CD14-positive monocyte (primary cell): ENCODE measurements at regions not wholly inside any gene's neighbourhood (a gene's known extent, or its start where the extent isn't known, plus 50 kb on each side); places are given as distances from the start of the nearest gene placed in this dataset.

Experiments
- DNase-seq, 3 donors: peaks; one replicate each; pipeline ENCODE4 v3.0.0-alpha.2; 2011 to 2022
- H2AFZ ChIP-seq: 2 replicates; pipeline ENCODE4 v1.6.0; 2012; ENCODE audit warnings: mild to moderate bottlenecking, low read depth, low read length, inconsistent platforms; ENCODE audit not compliant: insufficient read depth, poor library complexity, severe bottlenecking
- H3K27ac ChIP-seq, 2 donors: 1 replicate in 1 of 2; 2 replicates in 1 of 2; pipeline ENCODE4 v1.5.1; 2012 to 2013; ENCODE audit warnings: low read length in 2 of 2, control low read depth in 1 of 2, inconsistent platforms in 1 of 2, low read depth in 1 of 2, mild to moderate bottlenecking in 1 of 2
- H3K27me3 ChIP-seq, 2 donors: one replicate each; pipeline versions ENCODE4 v1.6.0 to v1.6.1; 2011 to 2013; ENCODE audit warnings: low read length in 2 of 2; ENCODE audit not compliant: control insufficient read depth in 2 of 2, insufficient read depth in 2 of 2
- H3K36me3 ChIP-seq, 2 donors: replicated peaks in 1 of 2; 1 replicate in 1 of 2; 2 replicates in 1 of 2; pipeline versions ENCODE4 v1.5.1 to v1.6.1; 2012 to 2013; ENCODE audit warnings: low read length in 2 of 2, control low read depth in 1 of 2, inconsistent platforms in 1 of 2, mild to moderate bottlenecking in 1 of 2; ENCODE audit not compliant: insufficient read depth in 2 of 2, control insufficient read depth in 1 of 2
- H3K4me1 ChIP-seq, 2 donors: 1 replicate in 1 of 2; 2 replicates in 1 of 2; pipeline versions ENCODE4 v1.5.1 to v1.6.1; 2012 to 2013; ENCODE audit warnings: low read length in 2 of 2, control low read depth in 1 of 2, inconsistent platforms in 1 of 2, mild to moderate bottlenecking in 1 of 2, moderate library complexity in 1 of 2; ENCODE audit not compliant: insufficient read depth in 2 of 2, control insufficient read depth in 1 of 2
- H3K4me2 ChIP-seq: replicated peaks from 2 replicates; pipeline ENCODE3; 2012; ENCODE audit warnings: low read length, moderate library complexity, mild to moderate bottlenecking; ENCODE audit not compliant: poor library complexity, severe bottlenecking; ENCODE audit errors: extremely low read depth
- H3K4me3 ChIP-seq, 3 experiments: fragments of 200-600 bp in 1 of 3; sonication (generic) in 1 of 3; replicated peaks in 1 of 3; 1 replicate in 2 of 3; 2 replicates in 1 of 3; pipeline ENCODE4 v1.5.1; 2011 to 2013; ENCODE audit warnings: low read length in 3 of 3, mild to moderate bottlenecking in 3 of 3, control low read depth in 2 of 3, low read depth in 2 of 3, inconsistent platforms in 1 of 3, moderate library complexity in 1 of 3
- H3K79me2 ChIP-seq: 2 replicates; pipeline ENCODE4 v1.6.0; 2012; ENCODE audit warnings: mild to moderate bottlenecking, control low read depth, inconsistent platforms, low read length, moderate library complexity; ENCODE audit not compliant: insufficient read depth
- H3K9ac ChIP-seq: 2 replicates; pipeline ENCODE4 v1.6.0; 2017; ENCODE audit warnings: low read length, mild to moderate bottlenecking; ENCODE audit not compliant: insufficient read depth, poor library complexity, severe bottlenecking
- H3K9me3 ChIP-seq, 2 donors: replicated peaks in 1 of 2; 1 replicate in 1 of 2; 2 replicates in 1 of 2; pipeline versions ENCODE4 v1.5.1 to v1.6.1; 2012 to 2013; ENCODE audit warnings: low read length in 2 of 2, control low read depth in 1 of 2; ENCODE audit not compliant: control insufficient read depth in 1 of 2, insufficient read depth in 1 of 2
- H4K20me1 ChIP-seq: 2 replicates; pipeline ENCODE4 v1.6.0; 2012; ENCODE audit warnings: mild to moderate bottlenecking, low read length, control low read depth, moderate library complexity; ENCODE audit not compliant: insufficient read depth
- H3K27ac Mint-ChIP-seq, 7 donors: one replicate each; pipeline ENCODE4 v1.8.0; 2020; ENCODE audit warnings: mild to moderate bottlenecking in 7 of 7, mixed read lengths in 7 of 7, moderate library complexity in 6 of 7, inconsistent platforms in 2 of 7
- H3K27me3 Mint-ChIP-seq, 3 donors: one replicate each; pipeline ENCODE4 v1.8.0; 2021 to 2022; ENCODE audit warnings: low read depth in 3 of 3, mild to moderate bottlenecking in 3 of 3, mixed read lengths in 3 of 3, moderate library complexity in 3 of 3, inconsistent platforms in 1 of 3
- H3K36me3 Mint-ChIP-seq, 2 donors: one replicate each; pipeline ENCODE4 v1.8.0; 2020; ENCODE audit warnings: mixed read lengths in 2 of 2, inconsistent platforms in 1 of 2, mild to moderate bottlenecking in 1 of 2
- H3K4me1 Mint-ChIP-seq: one replicate; pipeline ENCODE4 v1.8.0; 2020; ENCODE audit warnings: mild to moderate bottlenecking, mixed read lengths
- H3K4me3 Mint-ChIP-seq, 2 donors: one replicate each; pipeline ENCODE4 v1.8.0; 2020; ENCODE audit warnings: mild to moderate bottlenecking in 2 of 2, mixed read lengths in 2 of 2, moderate library complexity in 1 of 2
- H3K9me3 Mint-ChIP-seq, 7 donors: one replicate each; pipeline ENCODE4 v1.8.0; 2020 to 2022; ENCODE audit warnings: mixed read lengths in 7 of 7, mild to moderate bottlenecking in 6 of 7, moderate library complexity in 6 of 7, inconsistent platforms in 2 of 7
- WGBS: methylation state at CpG from one replicate; pipeline ENCODE4 v1.1.5; 2013; ENCODE audit warnings: missing lambda C conversion rate; ENCODE audit not compliant: insufficient coverage; 5-methylcytosine and 5-hydroxymethylcytosine counted together
- intact Hi-C, 2 donors: fragments of 100-400 bp; cut with micrococcal nuclease; formaldehyde crosslinking; loops; one replicate each; pipeline versions ENCODE4 v1.15.0 to v1.15.1; 2023
- TF ChIP-seq, protein P1 (sequence below): fragments of 200-600 bp; IDR thresholded peaks from one replicate; pipeline ENCODE4 v1.8.0; 2022; ENCODE audit warnings: antibody characterized with exemption, mild to moderate bottlenecking

DNA sequence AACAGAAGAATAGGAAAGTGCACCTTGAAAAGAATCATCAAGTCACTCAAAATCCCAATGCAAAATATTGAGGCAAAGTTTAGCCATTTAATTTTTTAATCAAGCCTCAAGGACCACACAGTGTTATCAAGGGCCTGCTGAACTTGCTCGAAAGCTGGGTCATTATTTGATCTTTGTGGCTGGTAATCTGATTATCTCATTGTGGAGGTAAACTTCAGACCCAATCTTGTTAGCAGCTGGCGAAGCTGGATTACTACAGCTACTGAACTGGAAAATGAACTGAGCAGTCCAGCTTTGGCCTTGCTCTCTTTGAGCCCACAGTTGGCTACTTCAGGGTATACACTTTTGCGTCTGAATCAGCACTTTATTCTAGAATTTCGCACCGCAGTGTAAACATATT, 94.4 kb downstream of the BARHL2 start:
- Histone ChIP-seq H3K4me3 (no peak overlapping the region), H3K27me3 (no peaks in the 10 kb centered on the region), H3K27ac (no peak overlapping the region), H3K9ac (no peak overlapping the region), H4K20me1 (no peaks in the 10 kb centered on the region), H3K9me3 (no peaks in the 10 kb centered on the region), H3K36me3 (no peaks in the 10 kb centered on the region), H3K4me1 (no peaks in the 10 kb centered on the region), H2AFZ (no peak overlapping the region), H3K4me2 (no peak overlapping the region), H3K79me2 (no peaks in the 10 kb centered on the region)
- Mint-ChIP-seq H3K27ac (no peak overlapping the region), H3K27me3 (peaks cover 0 to 5% (median 2%) of the 10 kb centered on the region in 3 donors), H3K4me1 (no peaks in the 10 kb centered on the region), H3K4me3 (no peak overlapping the region), H3K9me3 (peaks cover 0 to 5% (median 2%) of the 10 kb centered on the region in 7 donors), H3K36me3 (no peaks in the 10 kb centered on the region)
- TF ChIP-seq, protein P1, sequence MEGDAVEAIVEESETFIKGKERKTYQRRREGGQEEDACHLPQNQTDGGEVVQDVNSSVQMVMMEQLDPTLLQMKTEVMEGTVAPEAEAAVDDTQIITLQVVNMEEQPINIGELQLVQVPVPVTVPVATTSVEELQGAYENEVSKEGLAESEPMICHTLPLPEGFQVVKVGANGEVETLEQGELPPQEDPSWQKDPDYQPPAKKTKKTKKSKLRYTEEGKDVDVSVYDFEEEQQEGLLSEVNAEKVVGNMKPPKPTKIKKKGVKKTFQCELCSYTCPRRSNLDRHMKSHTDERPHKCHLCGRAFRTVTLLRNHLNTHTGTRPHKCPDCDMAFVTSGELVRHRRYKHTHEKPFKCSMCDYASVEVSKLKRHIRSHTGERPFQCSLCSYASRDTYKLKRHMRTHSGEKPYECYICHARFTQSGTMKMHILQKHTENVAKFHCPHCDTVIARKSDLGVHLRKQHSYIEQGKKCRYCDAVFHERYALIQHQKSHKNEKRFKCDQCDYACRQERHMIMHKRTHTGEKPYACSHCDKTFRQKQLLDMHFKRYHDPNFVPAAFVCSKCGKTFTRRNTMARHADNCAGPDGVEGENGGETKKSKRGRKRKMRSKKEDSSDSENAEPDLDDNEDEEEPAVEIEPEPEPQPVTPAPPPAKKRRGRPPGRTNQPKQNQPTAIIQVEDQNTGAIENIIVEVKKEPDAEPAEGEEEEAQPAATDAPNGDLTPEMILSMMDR = no peak
- no peak for DNase-seq
- intact Hi-C loops = no loop called here
- WGBS = 100% methylated on average over 5 of the region's 5 CpGs

DNA sequence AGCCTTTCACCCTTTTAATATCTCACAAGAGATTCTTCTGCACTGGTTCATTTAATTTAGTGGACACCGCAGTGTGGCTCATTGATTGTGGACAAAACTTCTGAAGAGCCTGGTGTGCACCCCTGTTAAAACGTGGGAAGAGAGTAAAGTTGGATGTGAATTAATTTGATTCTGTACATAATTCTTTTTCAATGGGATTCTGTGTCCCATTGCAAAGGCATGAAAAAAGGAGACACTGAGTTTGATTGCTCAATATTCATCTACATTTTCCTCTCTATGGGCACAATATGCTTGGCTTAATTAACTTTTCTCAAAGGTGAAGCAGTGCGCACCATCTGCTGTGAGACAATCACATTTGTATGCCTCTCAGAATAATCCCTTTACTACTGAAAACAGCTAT, 95.1 kb downstream of the BARHL2 start:
- Histone ChIP-seq H3K9ac (no peak overlapping the region), H3K27ac (no peak overlapping the region), H3K27me3 (no peaks in the 10 kb centered on the region), H3K4me3 (no peak overlapping the region), H3K79me2 (no peaks in the 10 kb centered on the region), H3K9me3 (no peaks in the 10 kb centered on the region), H3K36me3 (no peaks in the 10 kb centered on the region), H2AFZ (no peak overlapping the region), H3K4me1 (no peaks in the 10 kb centered on the region), H4K20me1 (no peaks in the 10 kb centered on the region), H3K4me2 (no peak overlapping the region)
- Mint-ChIP-seq H3K4me3 (no peak overlapping the region), H3K27me3 (peaks cover 0 to 5% (median 2%) of the 10 kb centered on the region in 3 donors), H3K4me1 (no peaks in the 10 kb centered on the region), H3K27ac (no peak overlapping the region), H3K36me3 (no peaks in the 10 kb centered on the region), H3K9me3 (peaks cover 0 to 5% (median 2%) of the 10 kb centered on the region in 7 donors)
- 88% methylated on average over 2 of the region's 3 CpGs for WGBS
- DNase-seq = no peak
- TF ChIP-seq, protein P1 = no peak
- intact Hi-C loops = no loop called here
